Astrocyte (in vitro differentiated cells and primary cell): ENCODE measurements at regions not wholly inside any gene's neighbourhood (a gene's known extent, or its start where the extent isn't known, plus 50 kb on each side); places are given as distances from the start of the nearest gene placed in this dataset.

Experiments used
- DNase-seq: peaks from one replicate; pipeline ENCODE4 v3.0.0-alpha.2; 2010; ENCODE audit warnings: low read depth
- FAIRE-seq: peaks from 2 replicates; lab custom pipeline; 2011; peaks lifted over from hg19 to GRCh38; lab: Jason Lieb, UNC
- H2AFZ ChIP-seq: 2 replicates; pipeline ENCODE4 v1.6.0; 2012; ENCODE audit warnings: low read depth, low read length, inconsistent platforms
- H3K27ac ChIP-seq: 2 replicates; pipeline ENCODE4 v1.5.1; 2011; ENCODE audit warnings: low read depth, low read length, inconsistent platforms
- H3K27me3 ChIP-seq: 2 replicates; pipeline ENCODE4 v1.6.0; 2011; ENCODE audit warnings: low read length, inconsistent platforms; ENCODE audit not compliant: insufficient read depth
- H3K36me3 ChIP-seq: 2 replicates; pipeline ENCODE4 v1.5.1; 2011; ENCODE audit warnings: low read length, inconsistent platforms; ENCODE audit not compliant: insufficient read depth
- H3K4me1 ChIP-seq: 2 replicates; pipeline ENCODE4 v1.5.1; 2011; ENCODE audit warnings: low read length, inconsistent platforms; ENCODE audit not compliant: insufficient read depth
- H3K4me2 ChIP-seq: 2 replicates; pipeline ENCODE4 v1.6.0; 2012; ENCODE audit warnings: low read length, inconsistent platforms
- H3K4me3 ChIP-seq: 2 replicates; pipeline ENCODE4 v1.5.1; 2011; ENCODE audit warnings: low read depth, mild to moderate bottlenecking, low read length, inconsistent platforms; ENCODE audit not compliant: insufficient read depth
- H3K79me2 ChIP-seq: 2 replicates; pipeline ENCODE4 v1.6.0; 2012; ENCODE audit warnings: mild to moderate bottlenecking, low read length, inconsistent platforms; ENCODE audit not compliant: insufficient read depth
- H3K9ac ChIP-seq: 2 replicates; pipeline ENCODE4 v1.6.0; 2012; ENCODE audit warnings: mild to moderate bottlenecking, low read length, inconsistent platforms
- H3K9me3 ChIP-seq: 2 replicates; pipeline ENCODE4 v1.5.1; 2012; ENCODE audit warnings: low read depth, mild to moderate bottlenecking, low read length, inconsistent platforms; ENCODE audit not compliant: insufficient read depth
- H4K20me1 ChIP-seq: 2 replicates; pipeline ENCODE4 v1.6.0; 2012; ENCODE audit warnings: low read length, inconsistent platforms; ENCODE audit not compliant: insufficient read depth
- H3K27ac Mint-ChIP-seq: one replicate; pipeline ENCODE4 v1.8.0; 2021; ENCODE audit warnings: mild to moderate bottlenecking, mixed read lengths; ENCODE audit not compliant: unreplicated experiment
- H3K27me3 Mint-ChIP-seq: one replicate; pipeline ENCODE4 v1.8.0; 2021; ENCODE audit warnings: low read depth, mixed read lengths; ENCODE audit not compliant: unreplicated experiment
- H3K36me3 Mint-ChIP-seq: one replicate; pipeline ENCODE4 v1.8.0; 2021; ENCODE audit warnings: low read depth, mixed read lengths; ENCODE audit not compliant: unreplicated experiment
- H3K4me1 Mint-ChIP-seq: one replicate; pipeline ENCODE4 v1.8.0; 2021; ENCODE audit warnings: low read depth, mixed read lengths; ENCODE audit not compliant: unreplicated experiment
- H3K4me3 Mint-ChIP-seq: one replicate; pipeline ENCODE4 v1.8.0; 2021; ENCODE audit warnings: mild to moderate bottlenecking, moderate library complexity, mixed read lengths; ENCODE audit not compliant: unreplicated experiment
- H3K9me3 Mint-ChIP-seq: one replicate; pipeline ENCODE4 v1.8.0; 2021; ENCODE audit warnings: mild to moderate bottlenecking, mixed read lengths; ENCODE audit not compliant: unreplicated experiment
- EZH2 ChIP-seq: IDR thresholded peaks from 2 replicates; pipeline ENCODE4 v1.6.1; 2012; ENCODE audit warnings: mild to moderate bottlenecking, low read length, inconsistent platforms; ENCODE audit not compliant: insufficient read depth
- TF ChIP-seq, protein P1 (sequence below): IDR thresholded peaks from 2 replicates; pipeline ENCODE4 v1.5.1; 2011; ENCODE audit warnings: low read depth, mild to moderate bottlenecking, inconsistent platforms, low read length, moderate library complexity; ENCODE audit not compliant: insufficient read depth

DNA sequence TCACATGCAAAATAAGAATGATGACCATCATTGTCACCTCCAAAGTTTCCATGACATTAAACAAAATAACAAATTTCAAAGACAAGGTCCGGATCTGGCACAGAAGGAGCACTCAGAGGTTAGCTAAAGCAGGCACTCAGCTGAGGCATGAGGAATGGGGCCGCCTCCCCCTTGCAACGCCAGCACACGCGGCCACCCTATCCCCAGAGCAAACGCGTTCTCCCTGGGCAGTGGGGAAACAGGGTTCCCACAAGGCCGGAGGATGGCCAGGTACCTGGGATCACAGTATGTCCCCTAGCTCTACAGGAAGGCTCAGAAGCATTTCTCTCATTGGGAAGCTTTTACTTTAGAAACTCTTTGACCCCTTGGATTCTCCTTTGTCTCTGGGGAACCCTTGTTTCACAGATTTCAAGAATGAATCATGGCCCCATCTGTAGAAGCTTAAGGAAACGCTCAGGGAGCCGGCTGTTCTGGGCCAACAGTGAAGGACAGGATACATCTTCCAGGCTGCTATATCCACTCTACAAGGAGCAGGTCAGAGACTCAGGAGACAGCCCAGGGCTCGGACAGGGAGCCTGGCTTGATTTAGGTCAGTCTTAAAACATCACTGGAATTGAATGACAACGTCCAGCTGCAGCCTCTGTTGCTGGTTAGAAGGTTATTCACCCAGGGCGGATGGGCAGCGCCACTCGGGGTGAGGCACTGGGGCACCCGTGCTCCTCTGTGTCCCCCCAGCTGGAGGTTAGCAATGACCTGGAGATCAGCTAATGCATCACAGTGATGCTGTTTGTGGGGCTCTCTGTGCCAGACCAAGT is 496.4 kb downstream of the NPHP4 start:
- Histone ChIP-seq H3K4me3 (no peak overlapping the region), H3K36me3 (no peaks in the 10 kb centered on the region), H3K4me1 (no peaks in the 10 kb centered on the region), H3K9me3 (no peaks in the 10 kb centered on the region), H2AFZ (no peak overlapping the region), H4K20me1 (no peaks in the 10 kb centered on the region), H3K4me2 (no peak overlapping the region), H3K79me2 (no peaks in the 10 kb centered on the region), H3K9ac (no peak overlapping the region), H3K27ac (no peak overlapping the region), H3K27me3 (no peaks in the 10 kb centered on the region)
- H3K27me3 Mint-ChIP-seq, result peaks cover 63% of the 10 kb centered on the region
- H3K9me3 Mint-ChIP-seq, result no peaks in the 10 kb centered on the region
- H3K4me1 Mint-ChIP-seq, result no peaks in the 10 kb centered on the region
- H3K4me3 Mint-ChIP-seq, result no peak overlapping the region
- no peak for TF ChIP-seq EZH2
- TF ChIP-seq, protein P1, sequence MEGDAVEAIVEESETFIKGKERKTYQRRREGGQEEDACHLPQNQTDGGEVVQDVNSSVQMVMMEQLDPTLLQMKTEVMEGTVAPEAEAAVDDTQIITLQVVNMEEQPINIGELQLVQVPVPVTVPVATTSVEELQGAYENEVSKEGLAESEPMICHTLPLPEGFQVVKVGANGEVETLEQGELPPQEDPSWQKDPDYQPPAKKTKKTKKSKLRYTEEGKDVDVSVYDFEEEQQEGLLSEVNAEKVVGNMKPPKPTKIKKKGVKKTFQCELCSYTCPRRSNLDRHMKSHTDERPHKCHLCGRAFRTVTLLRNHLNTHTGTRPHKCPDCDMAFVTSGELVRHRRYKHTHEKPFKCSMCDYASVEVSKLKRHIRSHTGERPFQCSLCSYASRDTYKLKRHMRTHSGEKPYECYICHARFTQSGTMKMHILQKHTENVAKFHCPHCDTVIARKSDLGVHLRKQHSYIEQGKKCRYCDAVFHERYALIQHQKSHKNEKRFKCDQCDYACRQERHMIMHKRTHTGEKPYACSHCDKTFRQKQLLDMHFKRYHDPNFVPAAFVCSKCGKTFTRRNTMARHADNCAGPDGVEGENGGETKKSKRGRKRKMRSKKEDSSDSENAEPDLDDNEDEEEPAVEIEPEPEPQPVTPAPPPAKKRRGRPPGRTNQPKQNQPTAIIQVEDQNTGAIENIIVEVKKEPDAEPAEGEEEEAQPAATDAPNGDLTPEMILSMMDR, result no peak
- H3K27ac Mint-ChIP-seq, result no peak overlapping the region
- FAIRE-seq (no peak), DNase-seq (no peak)
- peaks cover 2% of the 10 kb centered on the region for H3K36me3 Mint-ChIP-seq

DNA sequence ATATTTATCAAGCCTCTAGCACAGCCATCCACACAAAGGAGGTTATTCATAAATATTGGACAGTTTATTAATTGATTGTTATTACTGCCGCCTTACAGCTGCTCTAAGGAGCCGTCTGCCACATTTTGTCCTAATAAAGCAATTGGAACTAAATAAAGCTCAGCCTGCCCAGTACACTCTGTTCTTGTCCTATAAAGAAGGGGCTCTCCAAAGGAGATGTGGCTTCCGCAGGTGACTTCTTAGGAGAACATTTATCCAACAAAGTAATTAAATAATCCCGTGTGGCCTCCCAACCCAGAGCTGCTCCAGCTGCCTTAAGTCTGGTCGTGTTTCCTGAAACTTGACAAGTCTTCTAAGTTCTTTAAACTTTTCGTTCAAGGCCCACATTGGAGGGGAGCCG is 497.7 kb downstream of the NPHP4 start:
- Histone ChIP-seq H3K27ac (no peak overlapping the region), H3K9ac (no peak overlapping the region), H4K20me1 (no peaks in the 10 kb centered on the region), H3K4me3 (no peak overlapping the region), H3K36me3 (no peaks in the 10 kb centered on the region), H2AFZ (no peak overlapping the region), H3K79me2 (no peaks in the 10 kb centered on the region), H3K9me3 (no peaks in the 10 kb centered on the region), H3K4me2 (no peak overlapping the region), H3K4me1 (no peaks in the 10 kb centered on the region), H3K27me3 (no peaks in the 10 kb centered on the region)
- Mint-ChIP-seq H3K36me3 (peaks cover 2% of the 10 kb centered on the region), H3K9me3 (no peaks in the 10 kb centered on the region), H3K4me3 (no peak overlapping the region), H3K27ac (no peak overlapping the region), H3K4me1 (no peaks in the 10 kb centered on the region), H3K27me3 (peaks cover 67% of the 10 kb centered on the region)
- FAIRE-seq (no peak), DNase-seq (no peak)
- TF ChIP-seq, protein P1, result no peak
- no peak for TF ChIP-seq EZH2

DNA sequence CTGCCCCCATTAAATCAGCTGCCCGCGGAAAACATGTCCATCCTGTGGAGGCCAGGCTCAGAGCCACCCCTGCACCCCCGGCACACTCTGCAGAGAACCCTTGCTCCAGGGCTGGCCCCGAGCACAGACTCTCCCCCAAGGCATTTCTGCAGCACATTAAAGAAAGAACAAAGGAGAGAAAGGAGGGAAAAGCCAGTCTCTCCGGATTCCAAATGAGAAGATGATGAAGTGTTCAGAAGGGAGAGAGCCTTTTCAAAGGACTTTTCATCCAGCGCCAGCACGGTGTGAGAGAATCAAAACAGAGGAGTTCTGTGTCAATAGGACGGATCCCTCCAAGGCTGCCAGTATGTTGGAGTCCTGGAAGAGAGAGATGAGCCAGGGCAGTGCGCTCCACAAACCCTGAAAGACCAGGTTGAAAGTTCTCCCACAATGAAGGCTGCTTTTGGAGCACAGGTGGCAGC is 498.3 kb downstream of the NPHP4 start:
- no peak overlapping the region for H3K4me3 Mint-ChIP-seq
- no peaks in the 10 kb centered on the region for H3K79me2 ChIP-seq
- no peaks in the 10 kb centered on the region for H3K9me3 Mint-ChIP-seq
- no peaks in the 10 kb centered on the region for H3K4me1 ChIP-seq
- peaks cover 70% of the 10 kb centered on the region for H3K27me3 Mint-ChIP-seq
- H4K20me1 ChIP-seq, result no peaks in the 10 kb centered on the region
- H2AFZ ChIP-seq, result no peak overlapping the region
- H3K4me3 ChIP-seq, result no peak overlapping the region
- H3K9me3 ChIP-seq, result no peaks in the 10 kb centered on the region
- no peaks in the 10 kb centered on the region for H3K36me3 ChIP-seq
- DNase-seq (no peak), FAIRE-seq (no peak)
- H3K4me2 ChIP-seq, result no peak overlapping the region
- no peaks in the 10 kb centered on the region for H3K27me3 ChIP-seq
- no peak for TF ChIP-seq EZH2
- TF ChIP-seq, protein P1, result no peak
- H3K27ac Mint-ChIP-seq, result no peak overlapping the region
- H3K27ac ChIP-seq, result no peak overlapping the region
- no peak overlapping the region for H3K9ac ChIP-seq
- peaks cover 2% of the 10 kb centered on the region for H3K36me3 Mint-ChIP-seq
- H3K4me1 Mint-ChIP-seq, result no peaks in the 10 kb centered on the region
